ENCODE measurements at regions not wholly inside any gene's neighbourhood (a gene's known extent, or its start where the extent isn't known, plus 50 kb on each side); places are given as distances from the start of the nearest gene placed in this dataset.

- TF ChIP-seq, protein P1, sequence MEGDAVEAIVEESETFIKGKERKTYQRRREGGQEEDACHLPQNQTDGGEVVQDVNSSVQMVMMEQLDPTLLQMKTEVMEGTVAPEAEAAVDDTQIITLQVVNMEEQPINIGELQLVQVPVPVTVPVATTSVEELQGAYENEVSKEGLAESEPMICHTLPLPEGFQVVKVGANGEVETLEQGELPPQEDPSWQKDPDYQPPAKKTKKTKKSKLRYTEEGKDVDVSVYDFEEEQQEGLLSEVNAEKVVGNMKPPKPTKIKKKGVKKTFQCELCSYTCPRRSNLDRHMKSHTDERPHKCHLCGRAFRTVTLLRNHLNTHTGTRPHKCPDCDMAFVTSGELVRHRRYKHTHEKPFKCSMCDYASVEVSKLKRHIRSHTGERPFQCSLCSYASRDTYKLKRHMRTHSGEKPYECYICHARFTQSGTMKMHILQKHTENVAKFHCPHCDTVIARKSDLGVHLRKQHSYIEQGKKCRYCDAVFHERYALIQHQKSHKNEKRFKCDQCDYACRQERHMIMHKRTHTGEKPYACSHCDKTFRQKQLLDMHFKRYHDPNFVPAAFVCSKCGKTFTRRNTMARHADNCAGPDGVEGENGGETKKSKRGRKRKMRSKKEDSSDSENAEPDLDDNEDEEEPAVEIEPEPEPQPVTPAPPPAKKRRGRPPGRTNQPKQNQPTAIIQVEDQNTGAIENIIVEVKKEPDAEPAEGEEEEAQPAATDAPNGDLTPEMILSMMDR (IDR thresholded peaks at IDR 0.05): no peak
- TF ChIP-seq POLR2AphosphoS5 (IDR thresholded peaks at IDR 0.05): no peak
These were observed 310.7 kb upstream of the MTNR1B start for GRCh38 chr11:92658733-92659132.

All from upper lobe of left lung (tissue), 4 donors.